COLO829 (cell line): ENCODE measurements at regions not wholly inside any gene's neighbourhood (a gene's known extent, or its start where the extent isn't known, plus 50 kb on each side); places are given as distances from the start of the nearest gene placed in this dataset.
"Not testable (repeated sequence)": the region's sequence is repeated elsewhere in the genome, so short reads cannot be mapped to it uniquely, and the experiment has no call there.

Experiments used
- DNase-seq: peaks from one replicate; pipeline ENCODE4 v3.0.0; 2012; ENCODE audit warnings: low spot score

GRCh38 chr5:40278881-40279280 lies 400.8 kb upstream of the PTGER4 start:
- DNase-seq, result no peak

GRCh38 chr5:40277161-40277906 lies 402.4 kb upstream of the PTGER4 start:
- no peak for DNase-seq

- no peak for DNase-seq
Observed at GRCh38 chr5:40276426-40277102, 403.2 kb upstream of the PTGER4 start.

GRCh38 chr5:40274568-40274967 lies 405.1 kb upstream of the PTGER4 start:
- DNase-seq, result no peak

- DNase-seq, result no peak
Observed at GRCh38 chr5:40273936-40274335, 405.8 kb upstream of the PTGER4 start.

- DNase-seq, result no peak
Observed at GRCh38 chr5:40271476-40271875, 408.2 kb upstream of the PTGER4 start.

- no peak for DNase-seq
Observed at GRCh38 chr5:40270274-40270845, 409.4 kb upstream of the PTGER4 start.

- DNase-seq, result no peak
Observed at GRCh38 chr5:40268088-40268487, 411.6 kb upstream of the PTGER4 start.

GRCh38 chr5:40266952-40267351 lies 412.8 kb upstream of the PTGER4 start:
- no peak for DNase-seq

- DNase-seq, result no peak
Observed at GRCh38 chr5:40261984-40262383, 417.7 kb upstream of the PTGER4 start.

- DNase-seq, result no peak
Observed at GRCh38 chr5:40260361-40260760, 419.4 kb upstream of the PTGER4 start.

GRCh38 chr5:40258222-40258621 lies 421.5 kb upstream of the PTGER4 start:
- DNase-seq, result no peak

- no peak for DNase-seq
Observed at GRCh38 chr5:40240671-40241070, 439.0 kb upstream of the PTGER4 start.

- DNase-seq, result no peak
Observed at GRCh38 chr5:40240111-40240510, 439.6 kb upstream of the PTGER4 start.

GRCh38 chr5:40238066-40238745 lies 441.5 kb upstream of the PTGER4 start:
- no peak for DNase-seq

GRCh38 chr5:40235471-40236400 lies 444.0 kb upstream of the PTGER4 start:
- DNase-seq, result no peak

GRCh38 chr5:40233268-40233667 lies 446.4 kb upstream of the PTGER4 start:
- DNase-seq, result no peak

GRCh38 chr5:40227931-40228330 lies 451.8 kb upstream of the PTGER4 start:
- DNase-seq, result no peak

GRCh38 chr5:40227366-40227765 lies 452.3 kb upstream of the PTGER4 start:
- no peak for DNase-seq

GRCh38 chr5:40226906-40227305 lies 452.8 kb upstream of the PTGER4 start:
- DNase-seq, result no peak

GRCh38 chr5:40225147-40225546 lies 454.6 kb upstream of the PTGER4 start:
- not testable (repeated sequence) for DNase-seq

GRCh38 chr5:40224421-40224820 lies 455.3 kb upstream of the PTGER4 start:
- DNase-seq, result no peak
